ENCODE measurements at regions not wholly inside any gene's neighbourhood (a gene's known extent, or its start where the extent isn't known, plus 50 kb on each side); places are given as distances from the start of the nearest gene placed in this dataset.

DNA sequence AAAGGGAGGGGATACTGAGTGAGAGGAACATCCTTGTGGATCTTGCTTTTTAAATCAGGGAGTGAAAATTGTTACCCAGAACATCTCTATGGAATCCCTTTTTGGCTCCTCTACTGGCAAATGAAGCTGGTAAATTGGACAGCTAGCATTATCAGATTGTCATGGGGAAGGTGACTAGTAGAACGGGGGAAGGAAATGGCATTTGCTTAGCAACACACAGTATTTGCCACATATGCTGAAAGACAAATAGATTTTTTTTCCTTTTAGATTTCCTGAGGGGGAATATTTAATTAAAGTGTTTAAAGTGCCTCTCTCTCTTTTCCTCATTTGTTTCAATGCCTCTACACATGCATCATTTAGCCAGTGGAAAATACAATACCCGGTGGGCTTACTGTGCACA lies 573.5 kb downstream of the BCKDHB start:
- Mint-ChIP-seq H3K27me3 (ENCODE audit: insufficient read depth, unreplicated experiment) (no peaks in the 10 kb centered on the region), H3K4me3 (ENCODE audit: unreplicated experiment) (no peak overlapping the region), H3K4me1 (ENCODE audit: insufficient read depth, unreplicated experiment) (no peaks in the 10 kb centered on the region), H3K9me3 (ENCODE audit: unreplicated experiment) (peaks cover 8% of the 10 kb centered on the region), H3K27ac (ENCODE audit: low read depth, unreplicated experiment) (no peak overlapping the region), H3K36me3 (ENCODE audit: insufficient read depth, unreplicated experiment) (no peaks in the 10 kb centered on the region)
- ChIA-PET POLR2A (no interaction called here), CTCF (no interaction called here)
- TF ChIP-seq, protein P1, sequence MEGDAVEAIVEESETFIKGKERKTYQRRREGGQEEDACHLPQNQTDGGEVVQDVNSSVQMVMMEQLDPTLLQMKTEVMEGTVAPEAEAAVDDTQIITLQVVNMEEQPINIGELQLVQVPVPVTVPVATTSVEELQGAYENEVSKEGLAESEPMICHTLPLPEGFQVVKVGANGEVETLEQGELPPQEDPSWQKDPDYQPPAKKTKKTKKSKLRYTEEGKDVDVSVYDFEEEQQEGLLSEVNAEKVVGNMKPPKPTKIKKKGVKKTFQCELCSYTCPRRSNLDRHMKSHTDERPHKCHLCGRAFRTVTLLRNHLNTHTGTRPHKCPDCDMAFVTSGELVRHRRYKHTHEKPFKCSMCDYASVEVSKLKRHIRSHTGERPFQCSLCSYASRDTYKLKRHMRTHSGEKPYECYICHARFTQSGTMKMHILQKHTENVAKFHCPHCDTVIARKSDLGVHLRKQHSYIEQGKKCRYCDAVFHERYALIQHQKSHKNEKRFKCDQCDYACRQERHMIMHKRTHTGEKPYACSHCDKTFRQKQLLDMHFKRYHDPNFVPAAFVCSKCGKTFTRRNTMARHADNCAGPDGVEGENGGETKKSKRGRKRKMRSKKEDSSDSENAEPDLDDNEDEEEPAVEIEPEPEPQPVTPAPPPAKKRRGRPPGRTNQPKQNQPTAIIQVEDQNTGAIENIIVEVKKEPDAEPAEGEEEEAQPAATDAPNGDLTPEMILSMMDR (IDR thresholded peaks at IDR 0.05; ENCODE audit: unreplicated experiment), result no peak
- intact Hi-C loops (cut with micrococcal nuclease), result no loop called here
- BruUV-seq (replicated peaks), result no TSS peak
- DNase-seq (ENCODE audit: unreplicated experiment), result no peak

DNA sequence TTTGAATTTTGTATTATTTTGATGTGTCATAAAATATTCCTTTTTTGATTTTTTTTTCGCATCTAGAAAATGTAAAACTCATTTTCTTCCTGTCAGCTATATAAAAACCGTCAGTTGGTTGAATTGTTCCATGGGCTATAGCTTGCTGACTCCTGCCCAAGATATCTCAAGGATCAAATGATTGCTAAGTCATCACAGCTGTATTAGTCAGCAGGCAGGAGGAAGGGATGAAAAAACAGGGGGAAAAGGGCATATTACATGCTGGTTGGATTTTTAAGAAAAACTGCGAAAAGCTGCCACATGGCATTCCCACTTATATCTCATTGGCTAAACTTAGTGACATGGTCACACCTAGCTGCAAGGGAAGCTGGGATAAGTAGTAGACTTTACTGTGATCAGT lies 569.9 kb downstream of the BCKDHB start:
- no peaks in the 10 kb centered on the region for H3K4me1 Mint-ChIP-seq (ENCODE audit: insufficient read depth, unreplicated experiment)
- no peak overlapping the region for H3K4me3 Mint-ChIP-seq (ENCODE audit: unreplicated experiment)
- TF ChIP-seq, protein P1 (IDR thresholded peaks at IDR 0.05; ENCODE audit: unreplicated experiment), result no peak
- no peaks in the 10 kb centered on the region for H3K36me3 Mint-ChIP-seq (ENCODE audit: insufficient read depth, unreplicated experiment)
- intact Hi-C loops (cut with micrococcal nuclease), result no loop called here
- ChIA-PET POLR2A (interaction anchor here (0.6 kb wide), 1 partner anchor 74 kb away, joined by 5 read pairs; no protein-coding TSS in a partner anchor), CTCF (interaction anchor here (0.6 kb wide), 1 partner anchor 487 kb away, joined by 3 read pairs; no protein-coding TSS in a partner anchor)
- no peaks in the 10 kb centered on the region for H3K27me3 Mint-ChIP-seq (ENCODE audit: insufficient read depth, unreplicated experiment)
- no peak for DNase-seq (ENCODE audit: unreplicated experiment)
- BruUV-seq (replicated peaks), result no TSS peak
- H3K9me3 Mint-ChIP-seq (ENCODE audit: unreplicated experiment), result no peaks in the 10 kb centered on the region
- no peak overlapping the region for H3K27ac Mint-ChIP-seq (ENCODE audit: low read depth, unreplicated experiment)

DNA sequence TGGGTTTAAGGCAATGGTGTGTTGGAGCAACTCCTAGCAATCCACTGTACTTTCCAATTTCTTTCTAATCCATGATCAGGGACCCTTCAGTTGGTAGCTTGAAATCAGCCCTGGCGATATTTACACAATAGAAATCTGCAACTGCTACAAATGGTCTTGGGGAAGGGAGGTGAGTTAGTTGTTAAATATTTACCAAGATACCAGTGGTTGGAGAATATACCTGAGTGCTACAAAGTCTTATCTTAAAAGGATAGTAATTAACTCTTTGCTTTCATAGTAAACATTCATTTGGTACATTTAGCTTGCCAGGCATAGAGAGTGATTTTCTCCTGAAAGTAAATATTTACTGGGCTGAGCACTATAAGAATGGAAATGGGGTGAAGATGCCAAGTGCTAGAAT lies 568.2 kb downstream of the BCKDHB start:
- TF ChIP-seq, protein P1 (IDR thresholded peaks at IDR 0.05; ENCODE audit: unreplicated experiment), result no peak
- Mint-ChIP-seq H3K9me3 (ENCODE audit: unreplicated experiment) (no peaks in the 10 kb centered on the region), H3K4me3 (ENCODE audit: unreplicated experiment) (no peak overlapping the region), H3K27ac (ENCODE audit: low read depth, unreplicated experiment) (no peak overlapping the region), H3K27me3 (ENCODE audit: insufficient read depth, unreplicated experiment) (no peaks in the 10 kb centered on the region), H3K4me1 (ENCODE audit: insufficient read depth, unreplicated experiment) (no peaks in the 10 kb centered on the region), H3K36me3 (ENCODE audit: insufficient read depth, unreplicated experiment) (no peaks in the 10 kb centered on the region)
- intact Hi-C loops (cut with micrococcal nuclease), result no loop called here
- no TSS peak for BruUV-seq (replicated peaks)
- DNase-seq (ENCODE audit: unreplicated experiment), result no peak
- POLR2A ChIA-PET, result no interaction called here
- CTCF ChIA-PET, result no interaction called here

- no peak overlapping the region for H3K27ac Mint-ChIP-seq (ENCODE audit: low read depth, unreplicated experiment)
- CTCF ChIA-PET, result no interaction called here
Observed at GRCh38 chr6:80673367-80673766, 566.9 kb downstream of the BCKDHB start.

More at GRCh38 chr6:80673367-80673766, 566.9 kb downstream of the BCKDHB start:
- no peaks in the 10 kb centered on the region for H3K4me1 Mint-ChIP-seq (ENCODE audit: insufficient read depth, unreplicated experiment)
- no peaks in the 10 kb centered on the region for H3K27me3 Mint-ChIP-seq (ENCODE audit: insufficient read depth, unreplicated experiment)
- POLR2A ChIA-PET, result no interaction called here
- no peaks in the 10 kb centered on the region for H3K36me3 Mint-ChIP-seq (ENCODE audit: insufficient read depth, unreplicated experiment)
- intact Hi-C loops (cut with micrococcal nuclease), result no loop called here
- DNase-seq (ENCODE audit: unreplicated experiment), result no peak
- TF ChIP-seq, protein P1 (IDR thresholded peaks at IDR 0.05; ENCODE audit: unreplicated experiment), result no peak
- H3K9me3 Mint-ChIP-seq (ENCODE audit: unreplicated experiment), result no peaks in the 10 kb centered on the region
- BruUV-seq (replicated peaks), result no TSS peak
- H3K4me3 Mint-ChIP-seq (ENCODE audit: unreplicated experiment), result no peak overlapping the region

All from MCF 10A (cell line).